ENCODE measurements at regions not wholly inside any gene's neighbourhood (a gene's known extent, or its start where the extent isn't known, plus 50 kb on each side); places are given as distances from the start of the nearest gene placed in this dataset.

DNA sequence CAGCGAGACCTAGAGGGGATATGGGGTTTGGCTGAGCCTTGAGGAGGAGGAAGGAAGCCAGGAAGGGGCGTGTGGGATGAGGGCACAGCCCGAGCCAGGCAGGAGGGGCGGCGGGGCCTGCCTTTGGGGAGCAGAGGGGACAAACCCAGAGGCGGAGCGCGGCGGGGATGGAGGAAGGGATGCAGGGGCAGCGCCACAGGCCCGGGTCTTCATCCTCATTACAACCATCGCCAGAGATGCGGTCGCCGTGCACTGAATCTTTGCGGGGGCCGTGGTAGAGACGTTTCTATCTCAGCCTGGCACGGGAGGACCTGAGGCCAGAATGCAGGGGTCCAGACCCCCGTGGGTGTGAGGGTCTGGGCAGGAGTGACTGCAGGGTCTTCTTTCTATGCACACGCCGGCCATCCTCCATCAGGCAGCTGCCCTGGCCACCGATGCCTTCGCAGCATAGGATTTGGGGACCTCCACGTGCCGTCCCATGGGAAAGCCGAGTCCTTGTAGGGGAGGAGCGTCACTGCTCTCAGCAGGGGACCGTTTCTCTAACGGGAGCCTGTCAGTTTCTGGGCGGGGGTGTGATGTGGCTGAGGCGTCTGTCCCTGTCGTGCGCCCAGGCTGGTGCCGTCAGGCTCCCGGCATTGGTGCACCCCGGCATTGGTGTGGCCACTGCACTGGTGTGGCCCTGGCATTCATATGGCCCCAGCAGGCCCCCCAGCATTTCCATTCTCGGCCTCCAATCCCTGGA is 1267.9 kb downstream of the BRD1 start:
- no peak for DNase-seq (ENCODE audit: low spot score)
- TF ChIP-seq, protein P1, sequence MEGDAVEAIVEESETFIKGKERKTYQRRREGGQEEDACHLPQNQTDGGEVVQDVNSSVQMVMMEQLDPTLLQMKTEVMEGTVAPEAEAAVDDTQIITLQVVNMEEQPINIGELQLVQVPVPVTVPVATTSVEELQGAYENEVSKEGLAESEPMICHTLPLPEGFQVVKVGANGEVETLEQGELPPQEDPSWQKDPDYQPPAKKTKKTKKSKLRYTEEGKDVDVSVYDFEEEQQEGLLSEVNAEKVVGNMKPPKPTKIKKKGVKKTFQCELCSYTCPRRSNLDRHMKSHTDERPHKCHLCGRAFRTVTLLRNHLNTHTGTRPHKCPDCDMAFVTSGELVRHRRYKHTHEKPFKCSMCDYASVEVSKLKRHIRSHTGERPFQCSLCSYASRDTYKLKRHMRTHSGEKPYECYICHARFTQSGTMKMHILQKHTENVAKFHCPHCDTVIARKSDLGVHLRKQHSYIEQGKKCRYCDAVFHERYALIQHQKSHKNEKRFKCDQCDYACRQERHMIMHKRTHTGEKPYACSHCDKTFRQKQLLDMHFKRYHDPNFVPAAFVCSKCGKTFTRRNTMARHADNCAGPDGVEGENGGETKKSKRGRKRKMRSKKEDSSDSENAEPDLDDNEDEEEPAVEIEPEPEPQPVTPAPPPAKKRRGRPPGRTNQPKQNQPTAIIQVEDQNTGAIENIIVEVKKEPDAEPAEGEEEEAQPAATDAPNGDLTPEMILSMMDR (IDR thresholded peaks at IDR 0.05), result no peak
- H3K27me3 ChIP-seq, result no peaks in the 10 kb centered on the region
- no peaks in the 10 kb centered on the region for H3K36me3 ChIP-seq
- no peaks in the 10 kb centered on the region for H3K4me1 ChIP-seq
- no peak overlapping the region for H3K4me3 ChIP-seq
- no peak overlapping the region for H3K27ac ChIP-seq
- no peaks in the 10 kb centered on the region for H3K9me3 ChIP-seq

DNA sequence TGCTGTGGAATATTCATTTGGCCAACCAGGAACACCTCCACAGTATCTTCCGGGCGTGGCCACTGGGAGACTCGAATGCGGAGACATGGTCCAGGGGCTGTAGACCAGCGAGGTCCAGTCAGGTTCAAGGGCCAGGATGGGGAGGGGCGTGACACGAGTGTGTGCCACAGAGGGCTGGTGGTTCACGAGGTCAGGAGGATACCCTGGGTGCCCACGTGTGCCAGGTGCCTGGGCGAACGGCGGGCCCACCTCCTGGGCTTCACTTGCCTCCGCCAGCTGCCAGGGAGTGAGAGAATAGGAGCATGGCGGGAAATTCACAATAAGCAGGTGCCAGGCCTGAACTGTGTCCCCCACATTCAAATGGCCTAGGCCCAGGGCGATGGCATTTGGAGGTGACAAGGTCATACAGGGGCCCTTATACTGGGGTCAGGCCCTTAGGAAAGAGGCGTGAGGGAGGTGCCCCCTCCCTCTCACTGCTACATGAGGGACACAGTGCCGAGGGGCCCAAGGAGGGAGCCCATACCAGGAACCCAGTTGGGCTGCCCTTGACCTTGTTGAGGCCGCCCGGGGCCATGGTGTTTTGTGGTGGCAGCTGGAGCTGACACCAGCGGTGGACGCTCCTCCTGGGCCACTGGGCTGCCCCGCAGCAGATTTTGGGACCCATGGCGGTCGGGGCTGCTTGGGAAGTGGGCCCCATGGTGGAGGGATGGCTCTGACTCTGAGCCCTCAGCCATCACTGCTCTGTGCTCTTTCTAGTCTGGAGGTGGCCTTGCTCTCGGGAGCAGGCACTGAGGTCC is 1268.9 kb downstream of the BRD1 start:
- no peak overlapping the region for H3K4me3 ChIP-seq
- no peaks in the 10 kb centered on the region for H3K4me1 ChIP-seq
- DNase-seq (ENCODE audit: low spot score), result no peak
- H3K27ac ChIP-seq, result no peak overlapping the region
- no peaks in the 10 kb centered on the region for H3K9me3 ChIP-seq
- no peaks in the 10 kb centered on the region for H3K27me3 ChIP-seq
- TF ChIP-seq, protein P1 (IDR thresholded peaks at IDR 0.05), result no peak
- H3K36me3 ChIP-seq, result no peaks in the 10 kb centered on the region

DNA sequence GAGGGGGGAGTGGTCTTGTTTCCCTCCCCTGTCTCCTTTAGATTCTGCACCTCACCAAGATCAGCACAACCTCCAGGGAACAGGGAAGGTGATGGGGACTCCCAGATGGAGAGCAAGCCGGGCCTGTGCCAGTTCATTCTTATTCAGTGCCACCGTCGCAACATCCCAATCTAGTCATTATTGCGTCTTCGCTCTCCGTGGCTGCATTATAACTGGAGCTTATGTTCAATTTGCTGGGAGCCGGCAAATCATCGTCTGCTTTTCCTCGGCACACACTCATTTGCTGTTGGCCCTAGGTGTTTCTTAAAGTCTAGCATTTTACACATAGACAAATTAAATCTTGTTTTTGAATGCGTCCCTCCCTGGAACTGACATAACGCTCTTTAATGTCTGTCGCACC is 1269.7 kb downstream of the BRD1 start:
- H3K4me1 ChIP-seq, result no peaks in the 10 kb centered on the region
- no peak for DNase-seq (ENCODE audit: low spot score)
- H3K27ac ChIP-seq, result no peak overlapping the region
- H3K9me3 ChIP-seq, result no peaks in the 10 kb centered on the region
- H3K4me3 ChIP-seq, result no peak overlapping the region
- no peaks in the 10 kb centered on the region for H3K27me3 ChIP-seq
- TF ChIP-seq, protein P1 (IDR thresholded peaks at IDR 0.05), result no peak
- H3K36me3 ChIP-seq, result no peaks in the 10 kb centered on the region

GRCh38 chr22:48557473-48557872 is 1270.2 kb downstream of the BRD1 start:
- no peak for DNase-seq (ENCODE audit: low spot score)
- no peaks in the 10 kb centered on the region for H3K27me3 ChIP-seq
- no peaks in the 10 kb centered on the region for H3K36me3 ChIP-seq

DNA sequence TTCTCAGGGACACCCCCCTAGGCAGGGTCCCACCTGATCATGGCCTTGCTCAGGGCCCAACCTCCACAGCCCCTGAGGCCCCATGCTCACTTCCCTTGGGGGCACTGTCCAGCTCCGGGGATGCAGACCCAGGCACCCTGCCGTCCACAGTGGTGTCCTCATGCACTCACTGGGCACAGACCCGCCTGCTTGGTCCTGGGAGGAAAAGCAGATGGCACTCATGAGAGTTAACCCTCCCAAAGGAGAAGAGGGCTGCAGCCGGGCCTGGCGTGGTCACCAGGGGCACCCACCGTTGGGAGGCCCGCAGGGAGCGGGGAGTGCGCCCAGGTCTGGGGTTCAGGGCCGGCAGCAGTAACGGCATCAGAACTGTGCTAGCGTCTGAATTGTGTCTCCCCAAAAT is 1270.9 kb downstream of the BRD1 start:
- Histone ChIP-seq H3K4me3 (no peak overlapping the region), H3K36me3 (no peaks in the 10 kb centered on the region), H3K9me3 (no peaks in the 10 kb centered on the region), H3K27me3 (no peaks in the 10 kb centered on the region), H3K4me1 (no peaks in the 10 kb centered on the region), H3K27ac (no peak overlapping the region)
- TF ChIP-seq, protein P1 (IDR thresholded peaks at IDR 0.05), result no peak
- no peak for DNase-seq (ENCODE audit: low spot score)

More at GRCh38 chr22:48557473-48557872, 1270.2 kb downstream of the BRD1 start:
- Histone ChIP-seq H3K27ac (no peak overlapping the region), H3K4me1 (no peaks in the 10 kb centered on the region), H3K4me3 (no peak overlapping the region), H3K9me3 (no peaks in the 10 kb centered on the region)
- TF ChIP-seq, protein P1 (IDR thresholded peaks at IDR 0.05), result no peak

Data from right atrium auricular region (tissue), 2 donors.